AG09319 (cell line): ENCODE measurements at regions not wholly inside any gene's neighbourhood (a gene's known extent, or its start where the extent isn't known, plus 50 kb on each side); places are given as distances from the start of the nearest gene placed in this dataset.

ENCODE experiments used
- DNase-seq: peaks from one replicate; pipeline ENCODE4 v3.0.0-alpha.2; 2010; ENCODE audit warnings: low read depth; ENCODE audit errors: extremely low read depth
- CTCF ChIP-seq: IDR thresholded peaks from 2 replicates; pipeline ENCODE4 v1.5.1; 2011; ENCODE audit warnings: low read depth, mild to moderate bottlenecking, inconsistent platforms, low read length, moderate library complexity

GRCh38 chr12:115103884-115104883, 420.2 kb upstream of the TBX3 start:
- TF ChIP-seq CTCF = no peak
- no peak for DNase-seq

GRCh38 chr12:115102450-115102849, 418.5 kb upstream of the TBX3 start:
- no peak for TF ChIP-seq CTCF
- DNase-seq = no peak

GRCh38 chr12:115101520-115101919, 417.5 kb upstream of the TBX3 start:
- DNase-seq = no peak
- TF ChIP-seq CTCF = no peak

- no peak for TF ChIP-seq CTCF
- no peak for DNase-seq
Observed at GRCh38 chr12:115097416-115097815, 413.4 kb upstream of the TBX3 start.

- TF ChIP-seq CTCF = no peak
Observed at GRCh38 chr12:115096588-115097397, 412.8 kb upstream of the TBX3 start.

GRCh38 chr12:115095073-115095748, 411.2 kb upstream of the TBX3 start:
- DNase-seq = no peak
- TF ChIP-seq CTCF = no peak

More at GRCh38 chr12:115096588-115097397, 412.8 kb upstream of the TBX3 start:
- peak; percentile 12 for DNase-seq
